ENCODE measurements at regions not wholly inside any gene's neighbourhood (a gene's known extent, or its start where the extent isn't known, plus 50 kb on each side); places are given as distances from the start of the nearest gene placed in this dataset.
"Not testable (repeated sequence)": the region's sequence is repeated elsewhere in the genome, so short reads cannot be mapped to it uniquely, and the experiment has no call there.

GRCh38 chr10:85410586-85410985, 956.0 kb downstream of the GRID1 start:
- ATAC-seq; H3K4me3 ChIP-seq (ENCODE audit: low read length); intact Hi-C loops (cut with micrococcal nuclease); H3K36me3 Mint-ChIP-seq; H3K9me3 ChIP-seq (ENCODE audit: control insufficient read depth in 2 of 3, low read length in 3 of 3); H3K27ac Mint-ChIP-seq; H3K27ac ChIP-seq (ENCODE audit: low read depth, low read length); H3K27me3 ChIP-seq (ENCODE audit: control insufficient read depth in 2 of 2, insufficient read depth in 2 of 2, low read length in 2 of 2); POLR2A ChIA-PET; H3K36me3 ChIP-seq (ENCODE audit: control insufficient read depth in 2 of 3, insufficient read depth in 3 of 3, low read length in 3 of 3); H3K4me1 ChIP-seq (ENCODE audit: control insufficient read depth in 2 of 2, insufficient read depth in 2 of 2, low read length in 2 of 2); H3K4me1 Mint-ChIP-seq; CTCF ChIA-PET; DNase-seq; H3K4me3 Mint-ChIP-seq: not testable (repeated sequence)
- Mint-ChIP-seq H3K27me3 (peaks cover 0 to 22% (median 6%) of the 10 kb centered on the region in 5 donors), H3K9me3 (peaks cover 0 to 21% (median 6%) of the 10 kb centered on the region in 11 donors)

DNA sequence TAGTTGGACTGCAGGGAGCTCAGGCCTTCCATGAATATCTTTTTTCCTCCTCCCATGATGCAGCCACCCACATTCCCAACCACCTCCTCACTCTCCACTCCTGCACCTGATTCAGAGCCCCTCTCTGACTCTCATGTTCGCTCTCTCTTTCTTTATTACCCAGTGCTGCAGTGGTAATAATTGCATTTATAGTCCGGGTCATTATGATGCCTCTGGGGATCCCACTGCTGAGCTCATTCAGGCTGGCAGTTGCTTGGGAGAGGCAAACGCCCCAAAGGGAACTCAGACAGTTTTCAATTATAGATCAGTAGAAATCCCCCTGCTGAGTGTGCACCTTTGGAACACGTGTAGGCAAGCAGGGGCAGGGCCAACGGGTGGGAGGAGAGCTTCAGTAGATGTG, 953.0 kb downstream of the GRID1 start:
- peaks cover 0 to 22% (median 6%) of the 10 kb centered on the region in 5 donors for H3K27me3 Mint-ChIP-seq
- CTCF ChIA-PET = no interaction called here
- peaks cover 0 to 4% (median 0%) of the 10 kb centered on the region in 5 donors for H3K36me3 Mint-ChIP-seq
- Histone ChIP-seq H3K4me3 (ENCODE audit: low read length) (no peak overlapping the region), H3K36me3 (ENCODE audit: control insufficient read depth in 2 of 3, insufficient read depth in 3 of 3, low read length in 3 of 3) (no peaks in the 10 kb centered on the region), H3K27me3 (ENCODE audit: control insufficient read depth in 2 of 2, insufficient read depth in 2 of 2, low read length in 2 of 2) (no peaks in the 10 kb centered on the region), H3K4me1 (ENCODE audit: control insufficient read depth in 2 of 2, insufficient read depth in 2 of 2, low read length in 2 of 2) (no peaks in the 10 kb centered on the region), H3K9me3 (ENCODE audit: control insufficient read depth in 2 of 3, low read length in 3 of 3) (no peaks in the 10 kb centered on the region), H3K27ac (ENCODE audit: low read depth, low read length) (no peak overlapping the region)
- H3K4me3 Mint-ChIP-seq = no peak overlapping the region
- intact Hi-C loops (cut with micrococcal nuclease) = no loop called here
- H3K9me3 Mint-ChIP-seq = peaks cover 0 to 17% (median 10%) of the 10 kb centered on the region in 11 donors
- POLR2A ChIA-PET = no interaction called here
- no peaks in the 10 kb centered on the region for H3K4me1 Mint-ChIP-seq
- no peak for ATAC-seq
- no peak for DNase-seq
- H3K27ac Mint-ChIP-seq = no peak overlapping the region

- CTCF ChIA-PET = no interaction called here
- no peak overlapping the region for H3K4me3 ChIP-seq (ENCODE audit: low read length)
- H3K27ac ChIP-seq (ENCODE audit: low read depth, low read length) = no peak overlapping the region
- H3K4me1 ChIP-seq (ENCODE audit: control insufficient read depth in 2 of 2, insufficient read depth in 2 of 2, low read length in 2 of 2) = no peaks in the 10 kb centered on the region
- no peaks in the 10 kb centered on the region for H3K36me3 Mint-ChIP-seq
- POLR2A ChIA-PET = no interaction called here
- H3K9me3 Mint-ChIP-seq = peaks cover 0 to 5% (median 0%) of the 10 kb centered on the region in 11 donors
- H3K4me3 Mint-ChIP-seq = no peak overlapping the region
- H3K27ac Mint-ChIP-seq = no peak overlapping the region
- intact Hi-C loops (cut with micrococcal nuclease) = no loop called here
- no peaks in the 10 kb centered on the region for H3K36me3 ChIP-seq (ENCODE audit: control insufficient read depth in 2 of 3, insufficient read depth in 3 of 3, low read length in 3 of 3)
- H3K4me1 Mint-ChIP-seq = no peaks in the 10 kb centered on the region
- H3K27me3 ChIP-seq (ENCODE audit: control insufficient read depth in 2 of 2, insufficient read depth in 2 of 2, low read length in 2 of 2) = no peaks in the 10 kb centered on the region
- H3K27me3 Mint-ChIP-seq = peaks cover 0 to 5% (median 0%) of the 10 kb centered on the region in 5 donors
- H3K9me3 ChIP-seq (ENCODE audit: control insufficient read depth in 2 of 3, low read length in 3 of 3) = no peaks in the 10 kb centered on the region
- DNase-seq = no peak
- ATAC-seq = no peak
These were observed 945.9 kb downstream of the GRID1 start for GRCh38 chr10:85420501-85421191.

DNA sequence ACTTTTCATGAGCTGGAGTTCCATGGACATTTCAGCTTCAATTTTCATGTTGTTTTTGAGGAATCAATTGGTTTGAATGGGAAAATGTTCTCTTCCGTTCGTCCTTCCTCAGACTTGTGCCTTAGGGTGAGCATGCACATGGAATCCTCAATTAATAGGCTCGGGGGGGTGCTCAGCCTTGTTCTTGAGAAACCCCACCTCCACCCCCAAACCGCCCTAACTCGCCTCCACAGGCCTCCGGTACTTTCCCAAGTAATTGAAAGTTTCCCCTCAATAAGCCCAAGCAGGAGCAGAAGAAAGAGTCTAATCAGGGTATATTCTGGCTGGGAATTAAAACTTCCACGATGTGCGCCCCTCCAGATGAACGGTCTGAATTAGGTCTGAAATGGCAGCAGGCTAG, 945.2 kb downstream of the GRID1 start:
- Mint-ChIP-seq H3K4me3 (no peak overlapping the region), H3K36me3 (no peaks in the 10 kb centered on the region), H3K27ac (no peak overlapping the region), H3K9me3 (peaks cover 0 to 3% (median 0%) of the 10 kb centered on the region in 11 donors), H3K4me1 (no peaks in the 10 kb centered on the region), H3K27me3 (peaks cover 0 to 5% (median 0%) of the 10 kb centered on the region in 5 donors)
- Histone ChIP-seq H3K9me3 (ENCODE audit: control insufficient read depth in 2 of 3, low read length in 3 of 3) (no peaks in the 10 kb centered on the region), H3K4me1 (ENCODE audit: control insufficient read depth in 2 of 2, insufficient read depth in 2 of 2, low read length in 2 of 2) (no peaks in the 10 kb centered on the region), H3K36me3 (ENCODE audit: control insufficient read depth in 2 of 3, insufficient read depth in 3 of 3, low read length in 3 of 3) (no peaks in the 10 kb centered on the region), H3K4me3 (ENCODE audit: low read length) (no peak overlapping the region), H3K27ac (ENCODE audit: low read depth, low read length) (no peak overlapping the region), H3K27me3 (ENCODE audit: control insufficient read depth in 2 of 2, insufficient read depth in 2 of 2, low read length in 2 of 2) (no peaks in the 10 kb centered on the region)
- ATAC-seq (no peak), DNase-seq (no peak)
- POLR2A ChIA-PET = no interaction called here
- CTCF ChIA-PET = no interaction called here
- intact Hi-C loops (cut with micrococcal nuclease) = no loop called here

GRCh38 chr10:85429126-85429525, 937.5 kb downstream of the GRID1 start:
- no peaks in the 10 kb centered on the region for H3K4me1 ChIP-seq (ENCODE audit: control insufficient read depth in 2 of 2, insufficient read depth in 2 of 2, low read length in 2 of 2)
- no peaks in the 10 kb centered on the region for H3K27me3 ChIP-seq (ENCODE audit: control insufficient read depth in 2 of 2, insufficient read depth in 2 of 2, low read length in 2 of 2)
- Mint-ChIP-seq H3K9me3 (peaks cover 0 to 3% (median 0%) of the 10 kb centered on the region in 11 donors), H3K27me3 (peaks cover 0 to 12% (median 6%) of the 10 kb centered on the region in 5 donors), H3K4me1 (no peaks in the 10 kb centered on the region), H3K27ac (no peak overlapping the region), H3K4me3 (no peak overlapping the region), H3K36me3 (no peaks in the 10 kb centered on the region)
- DNase-seq (no peak), ATAC-seq (no peak)
- no peaks in the 10 kb centered on the region for H3K36me3 ChIP-seq (ENCODE audit: control insufficient read depth in 2 of 3, insufficient read depth in 3 of 3, low read length in 3 of 3)
- H3K27ac ChIP-seq (ENCODE audit: low read depth, low read length) = no peak overlapping the region
- no peak overlapping the region for H3K4me3 ChIP-seq (ENCODE audit: low read length)
- intact Hi-C loops (cut with micrococcal nuclease) = no loop called here
- ChIA-PET CTCF (no interaction called here), POLR2A (no interaction called here)
- no peaks in the 10 kb centered on the region for H3K9me3 ChIP-seq (ENCODE audit: control insufficient read depth in 2 of 3, low read length in 3 of 3)

GRCh38 chr10:85430991-85431390, 935.6 kb downstream of the GRID1 start:
- ATAC-seq = no peak
- Mint-ChIP-seq H3K9me3 (peaks cover 0 to 3% (median 0%) of the 10 kb centered on the region in 11 donors), H3K4me3 (no peak overlapping the region), H3K36me3 (no peaks in the 10 kb centered on the region), H3K4me1 (no peaks in the 10 kb centered on the region), H3K27ac (no peak overlapping the region), H3K27me3 (peaks cover 0 to 14% (median 6%) of the 10 kb centered on the region in 5 donors)
- Histone ChIP-seq H3K27ac (ENCODE audit: low read depth, low read length) (no peak overlapping the region), H3K27me3 (ENCODE audit: control insufficient read depth in 2 of 2, insufficient read depth in 2 of 2, low read length in 2 of 2) (no peaks in the 10 kb centered on the region), H3K36me3 (ENCODE audit: control insufficient read depth in 2 of 3, insufficient read depth in 3 of 3, low read length in 3 of 3) (no peaks in the 10 kb centered on the region), H3K9me3 (ENCODE audit: control insufficient read depth in 2 of 3, low read length in 3 of 3) (no peaks in the 10 kb centered on the region), H3K4me3 (ENCODE audit: low read length) (no peak overlapping the region), H3K4me1 (ENCODE audit: control insufficient read depth in 2 of 2, insufficient read depth in 2 of 2, low read length in 2 of 2) (no peaks in the 10 kb centered on the region)
- no peak for DNase-seq
- CTCF ChIA-PET = no interaction called here
- POLR2A ChIA-PET = no interaction called here
- intact Hi-C loops (cut with micrococcal nuclease) = no loop called here

- DNase-seq (no peak), ATAC-seq (no peak)
- H3K4me3 ChIP-seq (ENCODE audit: low read length) = no peak overlapping the region
- H3K27me3 Mint-ChIP-seq = peaks cover 0 to 27% (median 11%) of the 10 kb centered on the region in 5 donors
- CTCF ChIA-PET = no interaction called here
- H3K27me3 ChIP-seq (ENCODE audit: control insufficient read depth in 2 of 2, insufficient read depth in 2 of 2, low read length in 2 of 2) = no peaks in the 10 kb centered on the region
- POLR2A ChIA-PET = no interaction called here
- H3K4me3 Mint-ChIP-seq = no peak overlapping the region
- no peaks in the 10 kb centered on the region for H3K4me1 ChIP-seq (ENCODE audit: control insufficient read depth in 2 of 2, insufficient read depth in 2 of 2, low read length in 2 of 2)
- no peaks in the 10 kb centered on the region for H3K4me1 Mint-ChIP-seq
- H3K36me3 Mint-ChIP-seq = no peaks in the 10 kb centered on the region
- intact Hi-C loops (cut with micrococcal nuclease) = no loop called here
- H3K27ac Mint-ChIP-seq = no peak overlapping the region
- H3K9me3 ChIP-seq (ENCODE audit: control insufficient read depth in 2 of 3, low read length in 3 of 3) = no peaks in the 10 kb centered on the region
- peaks cover 0 to 4% (median 0%) of the 10 kb centered on the region in 11 donors for H3K9me3 Mint-ChIP-seq
- no peak overlapping the region for H3K27ac ChIP-seq (ENCODE audit: low read depth, low read length)
- no peaks in the 10 kb centered on the region for H3K36me3 ChIP-seq (ENCODE audit: control insufficient read depth in 2 of 3, insufficient read depth in 3 of 3, low read length in 3 of 3)
These were observed 933.3 kb downstream of the GRID1 start for GRCh38 chr10:85433248-85433647.

All from naive thymus-derived CD4-positive, alpha-beta T cell (primary cell).